RPMI7951 (cell line): ENCODE measurements at regions not wholly inside any gene's neighbourhood (a gene's known extent, or its start where the extent isn't known, plus 50 kb on each side); places are given as distances from the start of the nearest gene placed in this dataset.
A peak's percentile ranks its signal among the peaks of the same experiment; 100 is the strongest.

Experiments used
- DNase-seq: peaks from one replicate; pipeline ENCODE4 v3.0.0-alpha.2; 2012; ENCODE audit warnings: low read depth

DNA sequence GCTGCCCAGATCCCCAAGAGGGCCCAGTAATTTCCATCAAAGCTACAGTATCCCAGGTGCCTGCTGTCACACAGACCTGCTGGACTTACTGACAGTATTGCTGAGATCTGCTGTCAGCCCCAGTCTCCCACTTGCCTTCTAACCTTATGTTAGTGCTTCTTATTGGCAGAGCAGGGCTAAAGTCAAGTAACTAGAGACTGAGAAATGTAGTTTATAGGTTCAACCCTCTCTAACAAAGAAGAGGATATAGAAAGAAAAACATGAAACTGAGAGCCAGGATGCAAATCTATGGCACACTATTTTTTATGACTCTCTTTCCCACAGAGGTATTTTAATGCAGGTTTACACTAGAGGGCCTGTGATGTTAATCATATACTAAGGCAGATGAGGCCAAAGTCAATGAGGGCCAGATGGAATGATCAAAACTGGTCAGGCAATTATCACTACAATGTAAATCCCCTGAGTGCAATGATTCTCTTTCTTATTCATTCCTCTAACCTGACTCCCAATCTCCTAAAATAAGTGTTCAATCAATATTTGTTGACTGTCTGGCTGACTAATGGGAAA is 781.9 kb downstream of the VRK1 start:
- DNase-seq, result no peak

DNA sequence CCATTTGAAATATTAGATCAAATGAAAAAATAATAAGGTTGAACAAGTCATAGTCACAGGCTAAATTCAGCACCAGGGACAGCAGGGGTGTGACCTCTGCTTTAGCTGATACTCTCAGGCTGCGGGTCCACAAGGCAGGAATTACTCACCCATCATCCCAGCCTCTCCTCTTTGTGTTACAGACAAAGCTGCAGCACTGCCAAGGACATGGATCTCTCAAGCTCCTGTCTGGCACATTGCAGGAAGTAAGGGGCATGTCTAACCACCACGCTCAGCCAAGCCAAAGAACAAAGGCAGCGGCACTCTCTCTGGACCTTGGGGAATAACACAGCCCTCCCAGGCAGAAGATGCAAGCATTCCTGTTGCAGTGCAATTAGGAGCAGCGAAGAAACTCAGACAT is 783.8 kb downstream of the VRK1 start:
- peak; percentile 1 for DNase-seq

DNA sequence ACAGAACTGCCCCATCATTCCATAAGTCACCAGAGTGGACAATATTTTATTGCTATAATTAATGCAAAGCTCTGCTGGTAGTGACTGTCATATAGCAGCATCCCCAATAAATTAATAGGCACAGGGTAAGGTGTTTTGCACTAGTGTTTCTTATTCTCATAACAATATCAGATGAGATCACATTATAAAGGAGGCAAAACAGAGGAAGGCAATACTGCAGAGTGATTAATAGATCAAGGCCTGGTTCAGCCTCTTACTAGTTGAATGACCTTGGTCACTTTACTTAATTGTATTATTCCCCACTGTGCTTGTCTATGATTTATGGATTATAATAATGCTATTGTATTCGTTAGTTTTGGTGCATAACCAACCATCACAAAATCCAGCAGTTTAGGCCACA is 784.8 kb downstream of the VRK1 start:
- no peak for DNase-seq

DNA sequence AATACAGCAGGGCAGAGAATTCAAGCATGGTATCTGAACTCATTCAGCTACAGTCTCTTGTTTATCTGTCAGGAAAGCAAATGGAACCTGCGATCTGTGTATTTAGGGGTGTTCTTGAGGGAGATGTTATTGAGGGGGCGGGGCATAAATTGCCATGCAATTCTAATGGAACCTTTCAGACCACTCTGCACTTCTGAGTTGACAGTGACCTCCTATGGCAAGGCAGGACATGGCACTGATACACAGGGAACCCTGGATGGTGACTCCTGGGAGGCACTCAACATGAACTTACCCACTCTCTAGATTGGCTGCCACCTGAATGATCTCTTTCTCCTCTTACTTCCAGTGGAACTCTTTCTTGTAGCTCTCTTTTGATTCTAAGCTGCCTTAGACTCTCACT is 787.3 kb downstream of the VRK1 start:
- no peak for DNase-seq

DNA sequence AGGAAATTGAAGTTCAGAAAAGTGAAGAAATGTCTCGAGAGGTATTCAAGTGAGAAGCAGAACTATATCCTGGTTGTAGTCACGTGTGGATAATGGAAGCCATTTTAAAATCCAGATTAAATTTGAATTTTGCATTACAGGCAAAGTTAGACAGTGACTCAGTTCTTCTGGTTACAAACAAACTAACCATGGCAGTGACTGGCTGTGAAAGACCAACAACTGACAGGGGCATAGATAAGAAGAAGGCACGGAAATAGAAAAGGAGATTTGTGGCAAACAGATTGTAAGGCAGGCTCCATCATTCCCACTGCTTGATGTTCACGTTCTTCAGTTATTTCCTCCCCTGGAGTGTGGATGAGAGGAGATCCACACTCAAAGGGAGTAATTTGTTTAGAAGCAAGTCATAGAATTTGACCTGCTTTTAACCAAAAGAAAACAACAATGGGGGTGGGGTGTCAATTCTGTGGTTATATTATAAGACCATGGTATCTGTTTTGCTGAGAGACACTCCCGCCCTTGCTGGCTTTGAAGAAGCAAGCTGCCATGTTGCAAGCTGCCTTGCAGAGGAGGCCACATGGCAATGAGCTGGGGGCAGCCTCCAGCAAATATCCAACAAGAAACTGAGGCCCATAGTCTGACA is 795.3 kb downstream of the VRK1 start:
- no peak for DNase-seq

DNA sequence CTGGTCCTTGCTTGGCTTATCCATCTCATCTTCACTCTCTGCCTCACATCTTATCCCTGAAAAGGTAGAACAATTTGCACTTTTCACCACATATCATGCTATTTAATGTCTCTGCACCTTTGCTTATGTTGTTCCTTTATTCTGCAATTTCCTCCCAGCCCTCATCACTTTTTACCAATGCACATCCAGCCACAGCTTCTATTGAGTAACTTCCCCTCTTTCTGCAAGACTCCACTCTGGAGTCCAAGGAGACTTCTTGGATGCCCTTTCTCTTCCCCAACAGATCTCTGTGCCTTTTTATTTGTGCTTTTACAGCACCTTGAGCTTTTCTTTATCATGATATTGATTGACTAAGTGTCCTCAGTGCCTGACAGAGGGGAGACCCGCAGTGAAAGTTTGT is 797.1 kb downstream of the VRK1 start:
- no peak for DNase-seq

DNA sequence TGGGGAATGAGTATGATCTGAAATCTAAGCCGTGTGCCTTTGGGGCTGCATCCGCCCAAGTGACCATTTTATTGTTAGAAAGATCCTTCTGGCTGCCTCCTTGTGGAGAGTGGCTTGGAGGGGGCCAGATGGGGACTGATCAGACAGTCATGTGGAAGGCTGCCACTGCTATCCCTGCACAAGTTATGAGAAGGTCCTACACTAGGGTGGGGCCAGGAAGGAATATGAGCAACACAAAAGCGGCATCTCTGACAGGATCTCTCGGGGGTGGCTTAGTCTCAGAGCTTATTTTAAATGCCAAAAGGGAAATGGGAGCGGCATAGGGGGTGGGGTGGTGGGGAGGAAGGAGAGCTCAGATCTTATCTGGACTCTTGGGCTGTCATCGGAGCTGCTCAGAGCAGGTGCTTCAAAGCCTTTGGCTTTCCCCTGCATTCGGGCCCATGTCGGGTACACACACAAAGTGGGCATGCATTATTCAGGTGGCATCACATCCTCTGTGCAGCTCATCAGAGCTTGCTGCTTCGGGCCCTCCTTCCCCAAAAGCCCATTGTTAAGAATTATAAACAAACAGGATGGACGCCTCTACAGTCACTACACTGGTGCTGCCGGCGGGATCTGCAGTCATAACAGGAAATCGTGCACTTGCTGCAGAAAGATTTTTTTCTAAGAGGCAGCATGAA is 805.4 kb downstream of the VRK1 start:
- DNase-seq, result no peak

DNA sequence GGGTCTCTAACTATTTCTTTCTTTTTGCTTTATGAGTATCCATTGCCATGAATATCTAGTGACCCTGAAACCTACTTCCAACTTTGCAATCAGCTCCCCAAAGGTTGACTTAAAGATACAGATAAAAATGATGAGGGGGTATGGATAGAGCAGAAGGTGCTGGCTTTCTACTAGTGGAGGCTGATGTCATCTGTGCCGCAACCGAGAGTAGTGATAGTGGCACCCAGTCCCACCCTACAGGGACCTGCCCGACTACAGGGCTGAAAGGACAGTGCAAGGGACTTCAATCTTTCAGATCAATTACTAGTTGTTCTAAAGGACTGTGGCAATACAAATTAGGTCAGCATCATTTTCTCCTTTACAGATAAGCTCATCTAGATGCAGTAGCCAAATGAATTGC is 806.0 kb downstream of the VRK1 start:
- DNase-seq, result no peak

DNA sequence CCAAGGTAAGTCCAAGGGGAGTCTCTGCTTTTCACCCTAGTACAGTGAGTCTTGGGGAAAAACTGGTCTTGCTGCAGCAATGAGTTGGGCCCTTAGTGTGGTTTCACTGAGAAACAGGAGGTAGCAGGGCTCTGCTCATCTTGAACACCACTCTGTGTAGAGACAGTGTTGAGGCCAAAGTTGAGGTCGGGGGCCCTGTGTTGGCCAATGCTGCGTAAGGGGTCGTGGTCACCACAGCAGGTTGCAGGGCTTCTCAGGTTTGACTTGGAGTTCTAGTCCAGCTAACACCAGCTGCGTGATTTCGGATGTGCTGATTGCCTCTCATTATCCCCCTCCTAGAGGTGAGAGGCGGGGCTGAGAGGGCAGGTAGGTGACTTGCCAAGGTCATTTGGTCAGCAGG is 807.5 kb downstream of the VRK1 start:
- no peak for DNase-seq

DNA sequence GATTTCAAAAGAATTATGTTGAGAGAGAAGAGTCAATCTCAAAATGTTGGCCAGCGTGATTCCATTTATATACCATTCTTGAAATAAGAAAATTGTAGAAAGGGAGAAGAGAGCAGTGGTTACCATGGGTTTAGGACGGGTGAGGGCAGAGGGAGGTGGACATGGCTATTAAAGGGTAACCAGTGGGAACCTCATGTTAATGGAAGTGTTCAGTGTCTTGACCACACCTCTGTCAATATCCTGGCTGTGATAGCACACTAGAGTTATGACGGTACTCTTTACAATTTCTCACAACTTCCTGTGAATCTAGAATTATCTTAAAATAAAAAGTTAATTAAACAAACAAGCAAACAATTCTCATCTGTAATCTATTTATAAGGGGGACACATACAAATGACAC is 821.2 kb downstream of the VRK1 start:
- no peak for DNase-seq

DNA sequence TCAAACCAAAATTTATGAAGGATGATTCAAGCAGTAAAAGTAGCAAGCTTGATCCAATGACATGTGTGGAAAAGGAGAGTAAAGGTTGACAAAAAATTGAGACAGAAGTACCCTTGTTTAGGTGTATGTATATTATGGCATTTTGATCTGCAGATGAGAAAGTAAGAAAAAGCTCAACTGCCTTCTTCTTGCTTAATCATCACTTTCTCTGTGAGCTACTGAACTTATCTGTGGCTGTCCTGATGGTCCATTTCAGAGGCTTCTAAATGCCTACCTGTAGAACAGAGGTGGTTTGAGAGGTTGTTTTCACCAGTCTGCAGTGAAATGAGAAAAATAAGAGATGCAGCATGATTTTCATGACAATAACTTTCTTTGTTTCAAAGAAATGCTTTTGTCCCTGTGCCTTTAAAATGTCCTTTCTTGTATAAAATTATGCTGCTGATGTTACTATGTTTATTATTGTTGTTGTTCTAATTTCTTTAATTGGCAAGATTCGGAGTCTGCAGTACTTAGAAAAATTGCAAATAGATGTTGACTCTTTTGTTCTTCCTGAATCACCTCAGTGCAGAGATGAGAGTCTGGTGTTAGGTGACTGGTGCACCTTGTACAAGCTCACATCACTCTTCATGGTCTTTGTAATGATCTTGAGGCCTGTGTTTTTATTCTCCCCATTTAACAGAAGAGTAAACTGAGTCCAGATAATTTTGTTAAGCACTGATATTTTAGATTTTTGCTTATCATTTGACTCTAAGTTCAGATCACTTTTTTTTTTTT is 821.9 kb downstream of the VRK1 start:
- DNase-seq, result no peak

DNA sequence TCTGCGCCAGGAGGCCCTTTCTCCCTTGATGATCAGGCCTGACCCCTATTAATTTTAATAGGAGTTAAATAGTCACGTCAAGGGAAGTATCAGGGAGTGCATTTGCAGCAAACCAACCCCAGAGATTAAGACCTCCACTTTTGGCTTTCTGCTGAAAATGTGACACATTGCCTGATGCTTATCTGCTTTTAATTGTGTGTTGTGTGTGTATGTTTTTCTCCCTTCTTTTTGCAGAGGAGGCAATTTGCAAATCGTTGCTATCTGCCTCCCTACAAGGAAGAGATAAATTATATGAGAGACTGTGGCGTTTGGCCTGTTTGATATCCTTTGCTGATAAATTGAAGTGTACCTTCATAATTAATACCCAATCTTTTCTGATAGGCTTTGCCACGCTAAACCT is 822.9 kb downstream of the VRK1 start:
- no peak for DNase-seq

DNA sequence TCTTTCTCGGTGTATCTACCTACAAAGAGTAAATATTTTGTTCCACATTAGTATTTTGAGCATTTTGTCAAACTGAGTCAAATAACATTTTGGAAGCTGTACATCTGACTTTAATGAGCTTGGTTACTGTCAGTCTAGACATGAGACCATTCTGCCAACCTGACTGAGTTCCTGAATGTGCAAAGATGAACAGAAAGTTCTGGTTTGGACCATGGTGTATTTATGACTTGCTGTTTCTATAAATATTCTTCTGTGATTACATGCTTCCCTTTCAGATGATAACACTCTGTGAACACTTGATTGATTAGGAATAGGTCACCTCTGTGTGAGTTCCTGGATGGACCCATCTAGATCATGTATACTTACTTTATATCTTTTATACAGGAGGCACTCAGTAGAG is 827.8 kb downstream of the VRK1 start:
- DNase-seq, result no peak

DNA sequence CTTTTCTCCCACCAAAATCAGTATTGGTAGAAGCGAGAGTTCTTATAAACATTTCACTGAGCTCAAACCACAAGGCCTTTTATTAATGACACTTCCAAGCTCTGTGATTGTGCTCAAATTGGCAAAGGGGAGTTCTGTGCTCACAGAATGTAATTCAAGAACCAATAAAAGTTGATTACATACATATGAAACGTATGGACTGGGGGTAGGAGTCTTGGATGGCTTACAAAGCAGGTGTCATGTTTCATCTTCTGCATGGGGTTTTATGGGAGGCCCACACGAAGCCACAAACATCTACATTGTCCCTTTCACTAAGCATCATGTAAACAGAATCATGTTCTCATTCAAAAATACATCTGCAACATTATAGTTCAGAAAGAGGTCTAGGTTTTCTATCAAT is 828.3 kb downstream of the VRK1 start:
- no peak for DNase-seq

DNA sequence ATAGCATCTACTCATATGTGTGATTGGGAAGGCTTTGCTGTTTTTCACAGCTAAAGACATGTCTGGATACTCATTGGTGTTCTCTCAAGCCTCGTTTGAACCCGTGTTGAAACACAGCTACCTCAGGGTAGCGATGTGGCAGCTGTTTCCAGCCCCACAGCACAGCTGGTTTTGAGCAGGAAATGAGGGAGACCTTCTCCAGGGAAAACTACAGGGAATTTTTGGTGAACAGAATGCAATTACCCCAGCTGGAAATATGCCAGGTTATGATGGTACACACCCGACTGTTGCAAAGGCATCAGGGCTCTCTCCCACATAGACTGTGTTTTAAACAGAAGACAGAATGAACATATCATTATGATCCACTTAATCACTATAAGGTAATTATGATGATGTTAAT is 828.9 kb downstream of the VRK1 start:
- no peak for DNase-seq

DNA sequence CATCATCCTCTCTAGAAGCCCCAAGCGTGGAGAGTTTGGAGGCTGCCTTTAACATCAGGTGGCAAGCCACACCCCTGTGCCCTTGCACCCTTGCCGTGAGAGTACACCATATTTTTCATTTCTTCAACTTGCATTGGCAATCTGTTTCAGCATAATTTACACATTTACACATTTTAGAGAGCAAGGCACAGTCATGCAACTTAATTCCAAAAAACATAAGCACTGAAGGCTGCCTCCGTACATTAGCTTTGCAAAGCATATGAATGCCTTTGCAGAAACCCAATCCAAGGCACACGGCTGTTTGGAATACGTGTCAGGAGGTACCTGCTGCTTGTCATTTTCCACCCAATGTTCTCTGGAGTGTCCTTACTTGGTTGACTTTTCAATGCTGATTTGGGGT is 833.1 kb downstream of the VRK1 start:
- no peak for DNase-seq

DNA sequence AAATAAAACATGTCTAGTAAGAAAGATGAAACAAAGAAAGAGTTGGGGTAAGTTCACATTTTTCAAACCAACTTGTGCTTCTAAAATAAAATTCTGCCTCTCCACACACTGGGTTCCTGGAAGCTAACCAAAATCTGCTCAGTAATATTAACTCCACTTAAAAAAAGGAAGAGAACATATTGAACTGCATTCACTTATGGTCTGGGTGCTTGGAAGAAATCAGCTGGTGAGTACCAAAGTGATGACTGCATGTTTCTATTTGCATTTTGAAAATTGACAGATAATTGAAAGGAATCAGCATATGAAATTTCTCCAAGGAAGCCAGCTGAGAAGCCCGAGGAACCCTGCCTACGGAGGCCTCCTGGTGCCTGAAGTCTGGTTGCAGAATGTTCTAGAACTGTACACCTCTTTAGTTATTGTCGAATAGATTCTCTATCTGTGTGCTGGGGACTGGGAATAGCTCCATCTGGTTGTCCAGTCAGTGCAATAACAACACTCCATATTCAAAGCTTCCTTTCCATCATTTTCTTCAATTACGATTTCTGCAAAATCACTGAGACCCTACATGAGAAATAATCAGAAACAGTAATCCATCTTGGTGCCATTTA is 836.1 kb downstream of the VRK1 start:
- DNase-seq, result no peak

DNA sequence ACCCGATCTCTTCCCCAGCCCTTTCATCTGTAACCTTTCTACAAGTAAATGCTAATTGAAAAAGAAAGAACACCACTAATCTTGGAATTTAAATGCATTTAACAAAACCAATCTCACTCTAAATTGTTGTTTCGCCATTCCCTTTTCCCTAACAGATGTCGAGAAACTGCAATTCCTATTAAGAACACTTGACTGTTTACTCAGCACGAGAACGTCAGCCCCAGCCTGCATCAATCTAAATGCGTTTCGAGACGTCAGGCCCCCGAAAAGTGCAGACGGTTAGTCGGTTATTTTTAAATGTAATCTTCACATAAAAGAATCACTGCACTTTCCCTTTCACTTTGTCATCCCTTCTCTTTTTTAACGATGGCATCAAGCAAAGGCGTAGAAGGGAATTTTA is 837.6 kb downstream of the VRK1 start:
- DNase-seq, result peak; percentile 50

DNA sequence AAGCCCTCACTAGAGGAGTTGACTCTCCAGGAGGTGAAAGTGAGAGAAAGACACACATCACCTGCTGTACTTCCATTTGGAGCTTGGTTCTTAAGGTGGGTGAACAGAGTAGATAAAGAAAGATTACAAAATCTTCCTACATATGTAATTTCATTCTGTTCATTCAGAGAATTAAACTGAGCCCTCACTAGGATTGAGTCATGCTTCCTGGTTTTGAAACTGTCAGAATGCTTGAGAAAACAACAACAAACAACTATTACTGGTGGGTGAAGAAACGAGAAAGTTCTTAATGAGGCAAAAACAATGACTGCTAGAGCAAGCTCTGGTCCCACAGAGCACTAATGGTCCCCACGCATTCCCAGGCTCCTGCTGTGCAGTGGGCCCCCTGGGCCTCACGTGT is 841.7 kb downstream of the VRK1 start:
- no peak for DNase-seq

DNA sequence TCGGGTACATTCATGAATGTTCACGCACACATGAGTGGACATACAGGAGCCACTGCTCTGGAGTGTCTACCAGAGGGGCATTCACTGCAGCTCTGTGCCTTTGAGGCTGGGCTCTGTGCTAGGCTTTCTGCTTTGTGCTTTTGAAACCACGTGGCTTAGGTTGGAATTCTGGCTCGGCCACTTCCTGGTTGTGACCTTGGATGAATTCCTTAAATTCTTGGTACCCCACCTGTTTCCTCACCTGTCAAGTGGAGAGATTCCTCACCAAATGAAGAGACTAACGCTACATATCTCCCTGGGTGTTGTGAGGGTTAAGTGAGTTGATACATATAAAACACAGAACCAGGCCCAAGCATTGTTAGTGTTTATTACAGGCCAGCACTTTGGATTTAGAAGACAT is 842.8 kb downstream of the VRK1 start:
- DNase-seq, result no peak

DNA sequence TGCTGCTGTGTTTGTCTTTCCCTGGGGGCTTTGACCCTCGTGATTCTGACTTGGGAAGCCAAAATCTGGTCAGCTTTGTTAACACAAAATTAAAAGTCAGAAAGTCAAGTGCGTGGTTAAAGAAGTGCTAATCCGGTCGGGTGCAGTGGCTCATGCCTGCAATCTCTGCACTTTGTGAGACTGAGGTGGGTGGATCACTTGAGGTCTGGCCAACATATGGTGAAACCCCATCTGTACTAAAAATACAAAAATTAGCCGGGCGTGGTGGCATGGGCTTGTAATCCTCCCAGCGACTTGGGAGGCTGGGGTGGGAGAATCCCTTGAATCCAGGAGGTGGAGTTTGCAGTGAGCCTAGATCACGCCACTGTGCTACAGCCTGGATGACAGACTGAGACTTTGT is 844.6 kb downstream of the VRK1 start:
- DNase-seq, result peak; percentile 28

DNA sequence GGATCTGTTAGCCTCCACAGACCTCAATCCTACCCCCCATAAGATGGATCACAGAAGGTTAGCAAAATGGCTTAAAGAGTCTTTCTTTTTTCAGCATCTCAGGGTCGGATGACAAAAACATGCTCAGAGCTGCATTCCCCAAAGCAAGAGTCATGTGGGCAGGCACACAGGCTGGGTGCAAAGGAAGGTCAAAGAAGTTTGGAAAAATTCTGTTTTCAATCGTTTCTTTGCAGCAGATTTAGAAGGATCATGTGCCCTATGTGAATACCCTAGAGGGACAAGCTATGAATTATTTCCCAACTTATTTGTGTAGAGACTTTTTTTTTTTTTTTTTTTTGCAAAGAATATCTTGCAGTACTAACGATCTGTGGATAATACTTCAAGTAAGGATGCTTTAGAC is 845.4 kb downstream of the VRK1 start:
- no peak for DNase-seq

DNA sequence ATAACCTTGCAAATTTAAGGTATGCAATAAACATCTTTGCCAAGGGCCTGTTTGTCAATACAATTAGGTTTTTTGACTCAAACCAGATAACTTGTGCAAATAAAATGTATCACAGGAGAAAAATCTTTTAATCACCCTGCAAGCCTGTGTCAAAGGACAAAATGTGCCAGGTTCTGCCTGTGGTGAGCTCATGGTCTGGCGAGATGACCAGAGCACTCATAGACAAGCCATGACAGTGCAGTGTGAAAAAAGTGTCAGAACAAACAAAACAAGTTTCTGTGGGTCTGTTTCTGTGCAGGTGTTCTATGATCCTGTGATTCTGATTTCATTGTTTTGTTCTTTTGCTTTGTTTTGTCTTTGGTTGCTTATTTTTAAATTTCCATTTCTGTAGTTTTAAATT is 847.2 kb downstream of the VRK1 start:
- DNase-seq, result no peak
